ENCODE measurements at regions not wholly inside any gene's neighbourhood (a gene's known extent, or its start where the extent isn't known, plus 50 kb on each side); places are given as distances from the start of the nearest gene placed in this dataset.

- H3K27ac ChIP-seq = no peak overlapping the region
- TF ChIP-seq ZFX (IDR thresholded peaks at IDR 0.05; ENCODE audit: borderline replicate concordance) (no peak), CTCF (IDR thresholded peaks at IDR 0.05) (no peak)
Measured at GRCh38 chr17:77435272-77436057, 294.7 kb downstream of the SEC14L1 start.

DNA sequence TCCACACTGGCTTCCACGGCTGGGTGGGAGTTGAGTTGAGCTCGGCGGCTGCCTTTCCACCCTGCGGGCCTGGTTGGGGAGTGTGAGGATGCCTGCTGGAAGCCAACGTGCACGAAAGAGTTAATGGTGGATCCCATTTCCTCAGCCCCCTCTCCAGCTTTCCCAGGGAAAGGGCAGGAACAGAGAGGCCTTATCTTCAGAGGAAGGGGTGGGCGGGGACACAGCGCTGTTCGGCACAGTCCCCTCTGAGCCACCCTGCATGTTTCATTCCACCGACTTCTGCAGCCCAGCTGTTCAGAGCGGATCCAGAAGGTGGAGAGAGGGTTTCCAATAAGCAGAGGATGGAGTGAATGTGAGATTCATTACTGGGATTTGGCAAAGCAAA is 295.3 kb downstream of the SEC14L1 start:
- H3K27ac ChIP-seq = no peak overlapping the region
- TF ChIP-seq ZFX (IDR thresholded peaks at IDR 0.05; ENCODE audit: borderline replicate concordance) = no peak
- TF ChIP-seq CTCF (IDR thresholded peaks at IDR 0.05) = no peak

DNA sequence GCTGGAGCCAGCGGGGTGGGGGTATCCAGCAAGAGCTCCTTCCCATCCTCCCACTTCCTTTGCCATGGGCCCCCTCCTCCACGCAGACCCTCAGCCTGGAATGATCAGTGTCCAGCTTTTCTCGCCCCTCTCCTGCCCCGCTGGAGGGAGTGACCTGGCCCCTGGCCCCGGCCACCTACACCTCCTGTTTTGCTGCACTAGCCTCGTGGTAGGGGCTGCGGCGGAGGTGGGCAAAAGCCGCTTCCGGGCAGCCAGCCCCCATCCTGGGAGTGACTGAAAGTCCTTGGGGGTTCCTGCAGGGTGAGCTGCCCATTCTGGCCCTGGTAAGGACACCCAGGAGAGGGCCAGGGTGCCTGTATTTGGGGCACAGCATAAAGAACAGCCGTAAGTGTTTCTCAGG is 295.7 kb downstream of the SEC14L1 start:
- no peak overlapping the region for H3K27ac ChIP-seq
- no peak for TF ChIP-seq CTCF (IDR thresholded peaks at IDR 0.05)
- no peak for TF ChIP-seq ZFX (IDR thresholded peaks at IDR 0.05; ENCODE audit: borderline replicate concordance)

- no peak overlapping the region for H3K27ac ChIP-seq
- TF ChIP-seq ZFX (IDR thresholded peaks at IDR 0.05; ENCODE audit: borderline replicate concordance) (no peak), CTCF (IDR thresholded peaks at IDR 0.05) (no peak)
Measured at GRCh38 chr17:77437017-77437416, 296.2 kb downstream of the SEC14L1 start.

DNA sequence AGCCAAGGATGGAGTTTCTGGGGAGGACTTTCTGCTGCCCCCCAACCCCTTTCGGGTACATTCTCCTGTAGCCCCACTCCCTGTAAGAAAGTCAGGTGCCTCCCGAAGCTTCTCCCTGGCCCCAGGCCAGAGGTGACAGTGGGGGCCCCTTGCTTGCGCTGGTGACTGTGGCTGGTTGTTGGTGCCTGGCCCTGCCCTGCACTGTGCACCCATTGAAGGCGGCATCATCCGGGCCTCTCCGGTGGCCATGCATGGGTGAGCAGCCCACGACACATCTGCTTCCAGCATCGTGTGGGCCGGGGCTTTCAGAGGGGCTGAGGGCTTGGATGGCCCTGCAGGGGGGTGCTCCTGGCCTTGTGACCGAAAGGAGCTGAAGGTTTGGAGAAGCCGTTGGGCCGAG is 297.0 kb downstream of the SEC14L1 start:
- TF ChIP-seq CTCF (IDR thresholded peaks at IDR 0.05) (no peak), ZFX (IDR thresholded peaks at IDR 0.05; ENCODE audit: borderline replicate concordance) (no peak)
- H3K27ac ChIP-seq = no peak overlapping the region

DNA sequence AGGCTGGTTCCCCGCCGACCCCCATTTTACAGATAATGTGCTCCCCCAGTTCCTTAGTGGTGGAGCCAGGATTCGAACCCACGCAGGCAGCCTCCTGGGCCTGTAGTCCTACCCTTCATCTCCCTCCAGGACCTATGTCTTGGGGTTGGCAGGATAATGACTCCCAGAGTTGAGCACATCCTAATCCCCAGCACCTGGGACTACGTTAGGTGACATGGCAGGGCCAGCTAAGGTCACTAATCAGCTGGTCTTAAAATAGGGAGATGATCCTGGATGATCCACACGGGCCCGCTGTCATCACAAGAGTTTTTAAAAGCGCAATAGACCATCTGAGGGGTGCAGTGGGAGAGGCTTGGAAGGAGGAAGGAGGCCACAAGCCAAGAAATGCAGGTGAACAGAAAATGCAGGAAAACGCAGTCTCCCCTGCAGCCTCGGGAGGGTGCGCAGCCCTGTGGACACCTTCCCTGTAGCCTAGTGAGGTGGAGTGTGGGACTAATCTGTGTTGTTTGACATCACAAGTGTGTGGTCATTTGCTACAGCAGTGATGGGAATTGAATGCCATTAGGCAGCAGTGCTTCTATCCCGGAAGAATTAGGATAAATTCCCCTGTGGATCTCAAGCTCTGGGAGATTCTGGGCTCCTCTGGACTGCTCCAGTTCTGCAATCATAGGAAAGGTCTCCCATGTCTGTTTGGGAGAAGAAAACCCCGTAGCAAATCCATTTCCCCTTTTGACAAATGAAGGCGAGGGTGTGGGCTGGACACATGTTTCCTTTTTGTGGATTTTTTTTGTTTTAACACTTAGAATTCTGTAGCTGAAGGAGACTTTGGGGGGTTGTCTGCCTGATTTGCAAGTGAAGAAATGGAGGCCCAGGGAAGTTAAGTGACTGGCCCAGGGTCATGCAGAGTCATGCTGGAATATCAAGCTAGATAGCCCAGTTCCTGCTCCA is 297.7 kb downstream of the SEC14L1 start:
- no peak overlapping the region for H3K27ac ChIP-seq

More for the DNA sequence above, 297.7 kb downstream of the SEC14L1 start:
- TF ChIP-seq CTCF (IDR thresholded peaks at IDR 0.05) (no peak), ZFX (IDR thresholded peaks at IDR 0.05; ENCODE audit: borderline replicate concordance) (no peak)

All from 22Rv1 (cell line).